Activated T-helper 1 cell treated with anti-CD3 and anti-CD28 coated beads, Interleukin-12 subunit alpha, Interleukin-12 subunit beta, Interleukin-2, Interleukin-4 antibody, amounts not matched to agents 30 ng/mL and 10 ng/mL and 1 ng/mL, durations not matched to agents 14 hours and 24 hours and 36 hours (primary cell): ENCODE measurements at regions not wholly inside any gene's neighbourhood (a gene's known extent, or its start where the extent isn't known, plus 50 kb on each side); places are given as distances from the start of the nearest gene placed in this dataset.

Experiments used
- DNase-seq: peaks from one replicate; pipeline ENCODE4 v3.0.0; 2021; ENCODE audit warnings: low spot score
- H3K27ac Mint-ChIP-seq: one replicate; pipeline ENCODE4 v1.8.0; 2021; ENCODE audit warnings: mild to moderate bottlenecking, mixed read lengths
- H3K27me3 Mint-ChIP-seq: one replicate; pipeline ENCODE4 v1.8.0; 2022; ENCODE audit warnings: mild to moderate bottlenecking, moderate library complexity, mixed read lengths; ENCODE audit not compliant: insufficient read depth
- H3K36me3 Mint-ChIP-seq: one replicate; pipeline ENCODE4 v1.8.0; 2021; ENCODE audit warnings: low read depth, mixed read lengths
- H3K4me1 Mint-ChIP-seq: one replicate; pipeline ENCODE4 v1.8.0; 2021; ENCODE audit warnings: low read depth, mixed read lengths
- H3K4me3 Mint-ChIP-seq: one replicate; pipeline ENCODE4 v1.8.0; 2021; ENCODE audit warnings: mild to moderate bottlenecking, moderate library complexity, mixed read lengths
- H3K9me3 Mint-ChIP-seq: one replicate; pipeline ENCODE4 v1.8.0; 2021; ENCODE audit warnings: mixed read lengths
- intact Hi-C: fragments of 100-400 bp; cut with micrococcal nuclease; formaldehyde crosslinking; loops from one replicate; pipeline ENCODE4 v1.15.1; 2024

GRCh38 chr5:25964009-25964372 lies 1074.4 kb downstream of the CDH9 start:
- DNase-seq, result no peak
- peaks cover 5% of the 10 kb centered on the region for H3K9me3 Mint-ChIP-seq
- intact Hi-C loops, result no loop called here
- no peak overlapping the region for H3K27ac Mint-ChIP-seq
- H3K36me3 Mint-ChIP-seq, result no peaks in the 10 kb centered on the region
- no peaks in the 10 kb centered on the region for H3K4me1 Mint-ChIP-seq
- H3K4me3 Mint-ChIP-seq, result no peak overlapping the region
- H3K27me3 Mint-ChIP-seq, result no peaks in the 10 kb centered on the region

- H3K9me3 Mint-ChIP-seq, result peaks cover 5% of the 10 kb centered on the region
- no peaks in the 10 kb centered on the region for H3K27me3 Mint-ChIP-seq
- H3K36me3 Mint-ChIP-seq, result no peaks in the 10 kb centered on the region
- no peak for DNase-seq
- H3K27ac Mint-ChIP-seq, result no peak overlapping the region
- no peaks in the 10 kb centered on the region for H3K4me1 Mint-ChIP-seq
- H3K4me3 Mint-ChIP-seq, result no peak overlapping the region
- intact Hi-C loops, result no loop called here
These were observed 1075.0 kb downstream of the CDH9 start for GRCh38 chr5:25963251-25964008.

GRCh38 chr5:25955337-25955736 lies 1083.0 kb downstream of the CDH9 start:
- H3K4me1 Mint-ChIP-seq, result no peaks in the 10 kb centered on the region
- no peaks in the 10 kb centered on the region for H3K27me3 Mint-ChIP-seq
- H3K27ac Mint-ChIP-seq, result no peak overlapping the region
- H3K4me3 Mint-ChIP-seq, result no peak overlapping the region
- peaks cover 5% of the 10 kb centered on the region for H3K9me3 Mint-ChIP-seq
- no peaks in the 10 kb centered on the region for H3K36me3 Mint-ChIP-seq
- intact Hi-C loops, result no loop called here
- DNase-seq, result no peak

- H3K27ac Mint-ChIP-seq, result no peak overlapping the region
- no peak overlapping the region for H3K4me3 Mint-ChIP-seq
- no peaks in the 10 kb centered on the region for H3K4me1 Mint-ChIP-seq
- H3K27me3 Mint-ChIP-seq, result no peaks in the 10 kb centered on the region
- DNase-seq, result no peak
- H3K9me3 Mint-ChIP-seq, result peaks cover 18% of the 10 kb centered on the region
- intact Hi-C loops, result no loop called here
- no peaks in the 10 kb centered on the region for H3K36me3 Mint-ChIP-seq
These were observed 1087.7 kb downstream of the CDH9 start for GRCh38 chr5:25950681-25951080.

GRCh38 chr5:25948278-25948677 lies 1090.1 kb downstream of the CDH9 start:
- H3K27me3 Mint-ChIP-seq, result no peaks in the 10 kb centered on the region
- intact Hi-C loops, result no loop called here
- H3K27ac Mint-ChIP-seq, result no peak overlapping the region
- no peak for DNase-seq
- no peak overlapping the region for H3K4me3 Mint-ChIP-seq
- no peaks in the 10 kb centered on the region for H3K36me3 Mint-ChIP-seq
- H3K4me1 Mint-ChIP-seq, result no peaks in the 10 kb centered on the region
- H3K9me3 Mint-ChIP-seq, result peaks cover 18% of the 10 kb centered on the region

GRCh38 chr5:25944786-25945185 lies 1093.6 kb downstream of the CDH9 start:
- Mint-ChIP-seq H3K9me3 (peaks cover 18% of the 10 kb centered on the region), H3K4me1 (no peaks in the 10 kb centered on the region), H3K4me3 (no peak overlapping the region)

GRCh38 chr5:25909163-25909562 lies 1129.2 kb downstream of the CDH9 start:
- no peak overlapping the region for H3K4me3 Mint-ChIP-seq

More at GRCh38 chr5:25944786-25945185, 1093.6 kb downstream of the CDH9 start:
- no peaks in the 10 kb centered on the region for H3K36me3 Mint-ChIP-seq
- intact Hi-C loops, result no loop called here
- H3K27me3 Mint-ChIP-seq, result no peaks in the 10 kb centered on the region
- no peak overlapping the region for H3K27ac Mint-ChIP-seq
- DNase-seq, result no peak

GRCh38 chr5:25905646-25906045 lies 1132.7 kb downstream of the CDH9 start:
- H3K9me3 Mint-ChIP-seq, result peaks cover 15% of the 10 kb centered on the region
- intact Hi-C loops, result no loop called here
- no peaks in the 10 kb centered on the region for H3K27me3 Mint-ChIP-seq
- no peaks in the 10 kb centered on the region for H3K4me1 Mint-ChIP-seq
- H3K4me3 Mint-ChIP-seq, result no peak overlapping the region
- no peak for DNase-seq
- H3K36me3 Mint-ChIP-seq, result no peaks in the 10 kb centered on the region
- no peak overlapping the region for H3K27ac Mint-ChIP-seq

More at GRCh38 chr5:25909163-25909562, 1129.2 kb downstream of the CDH9 start:
- Mint-ChIP-seq H3K27me3 (no peaks in the 10 kb centered on the region), H3K4me1 (no peaks in the 10 kb centered on the region), H3K36me3 (no peaks in the 10 kb centered on the region), H3K9me3 (peaks cover 18% of the 10 kb centered on the region), H3K27ac (no peak overlapping the region)
- no peak for DNase-seq
- intact Hi-C loops, result no loop called here

- DNase-seq, result no peak
- Mint-ChIP-seq H3K4me3 (no peak overlapping the region), H3K27me3 (no peaks in the 10 kb centered on the region), H3K27ac (no peak overlapping the region), H3K36me3 (no peaks in the 10 kb centered on the region), H3K9me3 (peaks cover 24% of the 10 kb centered on the region), H3K4me1 (no peaks in the 10 kb centered on the region)
- intact Hi-C loops, result no loop called here
These were observed 1146.2 kb downstream of the CDH9 start for GRCh38 chr5:25892211-25892610.

- intact Hi-C loops, result no loop called here
- no peaks in the 10 kb centered on the region for H3K36me3 Mint-ChIP-seq
- no peaks in the 10 kb centered on the region for H3K27me3 Mint-ChIP-seq
- H3K9me3 Mint-ChIP-seq, result peaks cover 24% of the 10 kb centered on the region
- no peak overlapping the region for H3K4me3 Mint-ChIP-seq
- no peak overlapping the region for H3K27ac Mint-ChIP-seq
- DNase-seq, result no peak
- H3K4me1 Mint-ChIP-seq, result no peaks in the 10 kb centered on the region
These were observed 1146.7 kb downstream of the CDH9 start for GRCh38 chr5:25891691-25892090.

GRCh38 chr5:25881318-25882036 lies 1156.9 kb downstream of the CDH9 start:
- Mint-ChIP-seq H3K27me3 (no peaks in the 10 kb centered on the region), H3K4me1 (no peaks in the 10 kb centered on the region), H3K9me3 (peaks cover 12% of the 10 kb centered on the region), H3K4me3 (no peak overlapping the region), H3K27ac (no peak overlapping the region), H3K36me3 (no peaks in the 10 kb centered on the region)
- intact Hi-C loops, result no loop called here
- DNase-seq, result no peak

- no peak overlapping the region for H3K27ac Mint-ChIP-seq
- DNase-seq, result no peak
- intact Hi-C loops, result no loop called here
- peaks cover 22% of the 10 kb centered on the region for H3K9me3 Mint-ChIP-seq
- H3K36me3 Mint-ChIP-seq, result no peaks in the 10 kb centered on the region
- H3K4me3 Mint-ChIP-seq, result no peak overlapping the region
- H3K27me3 Mint-ChIP-seq, result no peaks in the 10 kb centered on the region
- no peaks in the 10 kb centered on the region for H3K4me1 Mint-ChIP-seq
These were observed 1174.6 kb downstream of the CDH9 start for GRCh38 chr5:25863811-25864210.

GRCh38 chr5:25862276-25862675 lies 1176.1 kb downstream of the CDH9 start:
- Mint-ChIP-seq H3K27ac (no peak overlapping the region), H3K9me3 (peaks cover 25% of the 10 kb centered on the region)

More at GRCh38 chr5:25862276-25862675, 1176.1 kb downstream of the CDH9 start:
- intact Hi-C loops, result no loop called here
- no peaks in the 10 kb centered on the region for H3K27me3 Mint-ChIP-seq
- H3K36me3 Mint-ChIP-seq, result no peaks in the 10 kb centered on the region
- DNase-seq, result no peak
- H3K4me3 Mint-ChIP-seq, result no peak overlapping the region
- no peaks in the 10 kb centered on the region for H3K4me1 Mint-ChIP-seq
